Mesenchymal stem cell (in vitro differentiated cells and primary cell): ENCODE measurements at regions not wholly inside any gene's neighbourhood (a gene's known extent, or its start where the extent isn't known, plus 50 kb on each side); places are given as distances from the start of the nearest gene placed in this dataset.

Source experiments
- DNase-seq: peaks from one replicate; pipeline ENCODE4 v3.0.0-alpha.2; 2013
- H2AFZ ChIP-seq: one replicate; pipeline ENCODE4 v1.6.1; 2013; ENCODE audit warnings: low read depth, mild to moderate bottlenecking, control low read depth, inconsistent platforms, low read length, moderate library complexity
- H2AK5ac ChIP-seq: 2 replicates; pipeline ENCODE4 v1.6.1; 2013; ENCODE audit warnings: low read length, moderate library complexity, mild to moderate bottlenecking, inconsistent platforms; ENCODE audit not compliant: severe bottlenecking
- H2BK120ac ChIP-seq: one replicate; pipeline ENCODE4 v1.6.1; 2013; ENCODE audit warnings: low read depth, mild to moderate bottlenecking, inconsistent platforms, low read length, moderate library complexity
- H2BK12ac ChIP-seq, 2 experiments: one replicate each; pipeline ENCODE4 v1.6.1; 2013; ENCODE audit warnings: inconsistent platforms in 2 of 2, low read length in 2 of 2, mild to moderate bottlenecking in 2 of 2, moderate library complexity in 2 of 2, control low read depth in 1 of 2
- H2BK15ac ChIP-seq: one replicate; pipeline ENCODE4 v1.6.1; 2013; ENCODE audit warnings: mild to moderate bottlenecking, low read depth, inconsistent platforms; ENCODE audit not compliant: poor library complexity, severe bottlenecking
- H2BK5ac ChIP-seq: 2 replicates; pipeline ENCODE4 v1.6.1; 2013; ENCODE audit warnings: low read depth, mild to moderate bottlenecking, low read length, control low read depth, inconsistent platforms; ENCODE audit not compliant: poor library complexity, severe bottlenecking
- H3K14ac ChIP-seq, 2 experiments: one replicate each; pipeline ENCODE4 v1.6.1; 2013; ENCODE audit warnings: inconsistent platforms in 2 of 2, low read length in 2 of 2, control low read depth in 1 of 2, mild to moderate bottlenecking in 1 of 2, moderate library complexity in 1 of 2
- H3K18ac ChIP-seq, 2 experiments: one replicate each; pipeline ENCODE4 v1.6.1; 2013; ENCODE audit warnings: inconsistent platforms in 2 of 2, low read length in 2 of 2, control low read depth in 1 of 2, low read depth in 1 of 2, mild to moderate bottlenecking in 1 of 2
- H3K23ac ChIP-seq, 2 experiments: one replicate each; pipeline ENCODE4 v1.6.1; 2013; ENCODE audit warnings: inconsistent platforms in 2 of 2, low read length in 2 of 2, mild to moderate bottlenecking in 2 of 2, moderate library complexity in 2 of 2, control low read depth in 1 of 2
- H3K27ac ChIP-seq: 2 replicates; pipeline ENCODE4 v1.5.1; 2013; ENCODE audit warnings: mild to moderate bottlenecking, moderate library complexity, low read length, control low read depth, inconsistent platforms; ENCODE audit not compliant: poor library complexity, severe bottlenecking
- H3K27me3 ChIP-seq, 2 experiments: 2 replicates each; pipeline versions ENCODE4 v1.6.1 to v1.7.0; 2013; ENCODE audit warnings: low read length in 2 of 2, mild to moderate bottlenecking in 2 of 2, moderate library complexity in 2 of 2, control low read depth in 1 of 2, inconsistent platforms in 1 of 2; ENCODE audit not compliant: control insufficient read depth in 1 of 2, insufficient read depth in 1 of 2
- H3K36me3 ChIP-seq, 2 experiments: 2 replicates each; pipeline versions ENCODE4 v1.6.1 to v1.7.0; 2013; ENCODE audit warnings: low read length in 2 of 2, control low read depth in 1 of 2, inconsistent platforms in 1 of 2, low read depth in 1 of 2, mild to moderate bottlenecking in 1 of 2; ENCODE audit not compliant: insufficient read depth in 2 of 2, control insufficient read depth in 1 of 2
- H3K4ac ChIP-seq, 2 experiments: one replicate each; pipeline ENCODE4 v1.6.1; 2013; ENCODE audit warnings: inconsistent platforms in 2 of 2, low read length in 2 of 2, mild to moderate bottlenecking in 2 of 2, moderate library complexity in 2 of 2, control low read depth in 1 of 2, low read depth in 1 of 2
- H3K4me1 ChIP-seq: 2 replicates; pipeline ENCODE4 v1.6.1; 2013; ENCODE audit warnings: low read depth, low read length, control low read depth; ENCODE audit not compliant: control insufficient read depth, insufficient read depth
- H3K4me2 ChIP-seq: 2 replicates; pipeline ENCODE4 v1.6.1; 2013; ENCODE audit warnings: low read length, mild to moderate bottlenecking, inconsistent platforms; ENCODE audit not compliant: poor library complexity, severe bottlenecking
- H3K4me3 ChIP-seq, 2 experiments: 2 replicates each; pipeline versions ENCODE4 v1.5.1 to v1.7.0; 2013; ENCODE audit warnings: low read length in 2 of 2, mild to moderate bottlenecking in 2 of 2, control low read depth in 1 of 2, low read depth in 1 of 2; ENCODE audit not compliant: insufficient read depth in 1 of 2
- H3K79me1 ChIP-seq: replicated peaks from 2 replicates; pipeline ENCODE4 v1.6.1; 2013; ENCODE audit warnings: mild to moderate bottlenecking, control low read depth, low read length, inconsistent platforms; ENCODE audit not compliant: poor library complexity, severe bottlenecking
- H3K9ac ChIP-seq: 2 replicates; pipeline ENCODE4 v1.7.0; 2013; ENCODE audit warnings: mild to moderate bottlenecking, low read length, moderate library complexity
- H3K9me3 ChIP-seq: 2 replicates; pipeline ENCODE4 v1.7.0; 2013; ENCODE audit warnings: mild to moderate bottlenecking, low read length; ENCODE audit not compliant: control insufficient read depth
- H4K8ac ChIP-seq: one replicate; pipeline ENCODE4 v1.6.1; 2013; ENCODE audit warnings: inconsistent platforms, mild to moderate bottlenecking, low read length, moderate library complexity
- H4K91ac ChIP-seq: one replicate; pipeline ENCODE4 v1.6.1; 2013; ENCODE audit warnings: mild to moderate bottlenecking, low read length, inconsistent platforms
- WGBS: methylation state at CpG from one replicate; pipeline ENCODE4 v1.1.7; 2013; ENCODE audit warnings: mixed read lengths; 5-methylcytosine and 5-hydroxymethylcytosine counted together

DNA sequence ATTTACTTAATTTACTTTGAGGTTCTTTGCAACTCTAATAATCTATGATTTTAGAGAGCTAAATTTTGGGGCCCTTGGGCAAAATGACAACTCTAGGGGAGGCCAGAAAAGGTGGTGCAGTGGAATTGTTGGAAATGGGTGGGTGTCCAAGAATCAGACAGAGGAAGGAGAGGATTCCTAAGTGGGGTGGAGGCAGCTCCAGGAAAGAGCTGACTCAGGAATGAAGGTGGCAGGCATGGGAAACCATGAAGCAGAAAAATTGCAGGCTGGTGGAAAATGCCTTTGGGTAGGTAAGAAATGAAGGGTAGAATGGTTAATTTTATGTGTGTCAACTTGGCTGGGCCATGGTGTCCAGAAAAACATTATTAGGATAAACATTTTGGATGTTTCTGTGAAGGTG lies 248.5 kb upstream of the TUT7 start:
- Histone ChIP-seq H4K91ac (no peak overlapping the region), H2BK5ac (no peak overlapping the region), H3K9me3 (no peaks in the 10 kb centered on the region), H3K27me3 (no peaks in the 10 kb centered on the region), H2AFZ (no peak overlapping the region), H2BK15ac (no peak overlapping the region), H3K4me1 (peaks cover 2% of the 10 kb centered on the region), H2BK120ac (no peak overlapping the region), H4K8ac (no peak overlapping the region), H3K4ac (no peak overlapping the region), H3K4me3 (no peak overlapping the region), H3K79me1 (no peaks in the 10 kb centered on the region), H3K4me2 (no peak overlapping the region), H2AK5ac (no peak overlapping the region), H3K18ac (no peak overlapping the region), H3K27ac (no peak overlapping the region), H3K9ac (no peak overlapping the region), H2BK12ac (no peak overlapping the region), H3K36me3 (no peaks in the 10 kb centered on the region), H3K23ac (no peak overlapping the region), H3K14ac (no peak overlapping the region)
- no peak for DNase-seq

GRCh38 chr9:86601697-86602096 lies 247.5 kb upstream of the TUT7 start:
- Histone ChIP-seq H4K8ac (no peak overlapping the region), H2BK12ac (no peak overlapping the region), H3K9me3 (peaks cover 4% of the 10 kb centered on the region), H3K14ac (no peak overlapping the region), H3K23ac (no peak overlapping the region), H3K27ac (no peak overlapping the region), H2BK15ac (no peak overlapping the region), H3K4me3 (no peak overlapping the region), H2AK5ac (no peak overlapping the region), H2BK5ac (no peak overlapping the region), H3K4me2 (no peak overlapping the region), H3K4ac (no peak overlapping the region), H3K9ac (no peak overlapping the region), H2AFZ (no peak overlapping the region), H3K27me3 (no peaks in the 10 kb centered on the region), H3K18ac (no peak overlapping the region), H3K79me1 (no peaks in the 10 kb centered on the region), H3K36me3 (no peaks in the 10 kb centered on the region), H2BK120ac (no peak overlapping the region), H3K4me1 (peaks cover 2% of the 10 kb centered on the region), H4K91ac (no peak overlapping the region)
- no peak for DNase-seq
- WGBS = 24% methylated on average over 3 of the region's 3 CpGs

DNA sequence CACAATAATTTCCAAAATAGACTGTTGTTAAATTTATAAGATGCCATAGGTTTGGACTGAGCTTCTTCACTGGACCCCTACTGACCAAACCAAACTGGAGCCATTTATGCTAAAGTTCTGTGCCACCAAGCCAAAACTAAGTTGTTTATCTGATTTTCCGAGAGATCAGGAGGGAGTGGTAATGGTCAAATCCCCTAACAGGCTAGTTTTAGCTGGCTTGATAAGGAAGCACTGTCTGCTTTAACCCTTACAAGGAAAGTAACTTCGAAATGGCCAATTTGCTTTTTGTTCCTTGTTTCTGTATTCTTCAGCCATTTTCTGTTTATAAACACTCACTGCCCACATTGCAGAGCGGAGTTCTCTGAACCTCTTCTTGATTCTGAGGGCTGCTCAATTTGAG lies 246.8 kb upstream of the TUT7 start:
- H2BK120ac ChIP-seq = no peak overlapping the region
- no peak overlapping the region for H4K8ac ChIP-seq
- no peaks in the 10 kb centered on the region for H3K79me1 ChIP-seq
- no peak overlapping the region for H2BK15ac ChIP-seq
- H2BK12ac ChIP-seq = no peak overlapping the region
- H3K9me3 ChIP-seq = peaks cover 4% of the 10 kb centered on the region
- no peak overlapping the region for H3K18ac ChIP-seq
- peaks cover 2% of the 10 kb centered on the region for H3K4me1 ChIP-seq
- no peak overlapping the region for H3K14ac ChIP-seq
- no peak overlapping the region for H3K27ac ChIP-seq
- peak overlapping the region; percentile 1 for H2AK5ac ChIP-seq
- H2AFZ ChIP-seq = no peak overlapping the region
- DNase-seq = no peak
- peaks cover 0 to 5% of the 10 kb centered on the region in 2 experiments for H3K27me3 ChIP-seq
- H3K4ac ChIP-seq = no peak overlapping the region
- no peak overlapping the region for H3K4me2 ChIP-seq
- no peak overlapping the region for H4K91ac ChIP-seq
- H3K4me3 ChIP-seq = no peak overlapping the region
- H2BK5ac ChIP-seq = no peak overlapping the region
- no peak overlapping the region for H3K9ac ChIP-seq
- no peak overlapping the region for H3K23ac ChIP-seq
- WGBS = 21% methylated on average over 2 of the region's 3 CpGs
- H3K36me3 ChIP-seq = no peaks in the 10 kb centered on the region

DNA sequence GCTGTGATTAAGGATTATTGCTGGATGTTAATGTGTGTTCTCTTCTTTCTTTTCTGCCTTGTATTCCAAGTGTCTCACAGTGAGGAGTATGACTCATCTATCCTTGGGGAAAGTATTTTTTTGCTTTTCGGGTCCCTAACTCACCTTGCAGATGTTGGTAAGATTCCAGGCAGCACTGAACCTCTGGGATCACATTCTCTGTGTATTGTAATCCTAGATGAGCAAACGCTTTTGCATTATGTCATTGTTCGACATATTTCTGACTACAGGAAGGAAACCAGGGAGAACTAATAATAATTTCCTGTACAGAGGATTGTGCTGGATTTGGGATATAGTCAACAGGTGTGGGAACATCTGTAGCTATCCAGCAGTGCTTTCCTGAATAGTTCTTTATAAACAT lies 246.1 kb upstream of the TUT7 start:
- H2BK120ac ChIP-seq = no peak overlapping the region
- no peaks in the 10 kb centered on the region for H3K36me3 ChIP-seq
- H3K79me1 ChIP-seq = no peaks in the 10 kb centered on the region
- no peak overlapping the region for H3K27ac ChIP-seq
- H3K4ac ChIP-seq = no peak overlapping the region
- H3K23ac ChIP-seq = no peak overlapping the region
- H3K9ac ChIP-seq = peak overlapping the region; percentile 21
- no peak overlapping the region for H2BK12ac ChIP-seq
- no peak overlapping the region for H3K18ac ChIP-seq
- H3K14ac ChIP-seq = no peak overlapping the region
- H2BK5ac ChIP-seq = no peak overlapping the region
- no peak overlapping the region for H4K8ac ChIP-seq
- DNase-seq = peak; percentile 9
- no peak overlapping the region for H3K4me3 ChIP-seq
- H2AFZ ChIP-seq = no peak overlapping the region
- 57% methylated on average over 3 of the region's 3 CpGs for WGBS
- no peak overlapping the region for H2AK5ac ChIP-seq
- no peak overlapping the region for H2BK15ac ChIP-seq
- H3K27me3 ChIP-seq = peaks cover 0 to 12% of the 10 kb centered on the region in 2 experiments
- H4K91ac ChIP-seq = no peak overlapping the region
- H3K9me3 ChIP-seq = peaks cover 4% of the 10 kb centered on the region
- H3K4me2 ChIP-seq = no peak overlapping the region
- H3K4me1 ChIP-seq = peaks cover 2% of the 10 kb centered on the region
